MM.1S (cell line): ENCODE measurements at regions not wholly inside any gene's neighbourhood (a gene's known extent, or its start where the extent isn't known, plus 50 kb on each side); places are given as distances from the start of the nearest gene placed in this dataset.

Experiments
- DNase-seq: peaks from one replicate; pipeline ENCODE4 v3.0.0-alpha.2; 2015
- H2AFZ ChIP-seq: fragments of 300-600 bp; sonication (generic); 2 replicates; pipeline ENCODE4 v1.6.0; 2016; ENCODE audit warnings: antibody characterized with exemption, low read length
- H3F3A ChIP-seq: fragments of 300-600 bp; sonication (generic); 2 replicates; pipeline ENCODE4 v1.6.1; 2016; ENCODE audit warnings: mild to moderate bottlenecking, antibody characterized with exemption, low read length, moderate library complexity, mixed read lengths; ENCODE audit not compliant: insufficient read depth
- H3K27ac ChIP-seq: fragments of 300-600 bp; sonication (generic); 2 replicates; pipeline ENCODE4 v1.5.1; 2016; ENCODE audit warnings: mild to moderate bottlenecking, low read length
- H3K27me3 ChIP-seq: fragments of 300-600 bp; sonication (generic); replicated peaks from 2 replicates; pipeline ENCODE4 v1.6.0; 2016; ENCODE audit warnings: low read length; ENCODE audit not compliant: insufficient read depth
- H3K36me3 ChIP-seq: fragments of 300-600 bp; sonication (generic); replicated peaks from 2 replicates; pipeline ENCODE4 v1.6.1; 2016; ENCODE audit warnings: mild to moderate bottlenecking, low read length, mixed read lengths; ENCODE audit not compliant: insufficient read depth
- H3K4me1 ChIP-seq: fragments of 300-600 bp; sonication (generic); 2 replicates; pipeline ENCODE4 v1.6.1; 2016; ENCODE audit warnings: low read length, mixed read lengths
- H3K4me2 ChIP-seq: fragments of 300-600 bp; sonication (generic); 2 replicates; pipeline ENCODE4 v1.6.0; 2016; ENCODE audit warnings: low read depth, low read length
- H3K4me3 ChIP-seq: fragments of 300-600 bp; sonication (generic); 2 replicates; pipeline ENCODE4 v1.5.1; 2016; ENCODE audit warnings: low read length, mixed read lengths
- H3K79me2 ChIP-seq: fragments of 300-600 bp; sonication (generic); 2 replicates; pipeline ENCODE4 v1.6.1; 2016; ENCODE audit warnings: mixed run types, low read length, mixed read lengths
- H3K9ac ChIP-seq: fragments of 300-600 bp; sonication (generic); 2 replicates; pipeline ENCODE4 v1.6.1; 2016; ENCODE audit warnings: low read length, mixed read lengths
- H3K9me2 ChIP-seq: fragments of 300-600 bp; sonication (generic); replicated peaks from 2 replicates; pipeline ENCODE4 v1.6.1; 2016; ENCODE audit warnings: mild to moderate bottlenecking, low read length, mixed read lengths; ENCODE audit not compliant: insufficient read depth
- H3K9me3 ChIP-seq: fragments of 300-600 bp; sonication (generic); replicated peaks from 2 replicates; pipeline ENCODE4 v1.6.1; 2016; ENCODE audit warnings: mild to moderate bottlenecking, low read length, mixed read lengths; ENCODE audit not compliant: insufficient read depth
- H4K20me1 ChIP-seq: fragments of 300-600 bp; sonication (generic); 2 replicates; pipeline ENCODE4 v1.6.1; 2016; ENCODE audit warnings: mild to moderate bottlenecking, low read length, moderate library complexity, mixed read lengths; ENCODE audit not compliant: insufficient read depth
- CTCF ChIP-seq: fragments of 300-600 bp; sonication (generic); IDR thresholded peaks from 2 replicates; pipeline ENCODE4 v1.5.1; 2016; ENCODE audit warnings: antibody characterized with exemption, low read length, mixed read lengths
- EZH2 ChIP-seq: fragments of 300-600 bp; sonication (generic); optimal IDR thresholded peaks from 2 replicates; pipeline ENCODE3; 2017; ENCODE audit warnings: low read depth, mild to moderate bottlenecking, antibody characterized with exemption, low read length, mixed read lengths
- EZH2phosphoT487 ChIP-seq: fragments of 300-600 bp; sonication (generic); IDR thresholded peaks from 2 replicates; pipeline ENCODE4 v1.6.1; 2018; ENCODE audit warnings: antibody characterized with exemption, low read length

GRCh38 chr3:40751666-40752065 is 226.9 kb downstream of the ZNF621 start:
- Histone ChIP-seq H3K4me1 (no peaks in the 10 kb centered on the region), H3K9me3 (no peaks in the 10 kb centered on the region), H3K4me2 (no peak overlapping the region), H3K9ac (no peak overlapping the region), H3F3A (no peaks in the 10 kb centered on the region), H3K36me3 (no peaks in the 10 kb centered on the region), H3K9me2 (no peaks in the 10 kb centered on the region), H3K27me3 (no peaks in the 10 kb centered on the region), H3K4me3 (no peak overlapping the region), H3K79me2 (no peaks in the 10 kb centered on the region), H3K27ac (no peak overlapping the region), H4K20me1 (no peaks in the 10 kb centered on the region), H2AFZ (no peak overlapping the region)
- TF ChIP-seq EZH2phosphoT487 (no peak), CTCF (no peak), EZH2 (no peak)
- no peak for DNase-seq

- Histone ChIP-seq H3K27me3 (no peaks in the 10 kb centered on the region), H3K27ac (no peak overlapping the region), H3K4me3 (no peak overlapping the region), H3K4me1 (no peaks in the 10 kb centered on the region), H3K4me2 (no peak overlapping the region), H3K9me3 (no peaks in the 10 kb centered on the region), H3K79me2 (no peaks in the 10 kb centered on the region), H3F3A (no peaks in the 10 kb centered on the region), H4K20me1 (no peaks in the 10 kb centered on the region), H3K9ac (no peak overlapping the region), H3K36me3 (no peaks in the 10 kb centered on the region), H3K9me2 (no peaks in the 10 kb centered on the region), H2AFZ (no peak overlapping the region)
- no peak for TF ChIP-seq EZH2phosphoT487
- DNase-seq = no peak
Measured at GRCh38 chr3:40752492-40752891, 227.7 kb downstream of the ZNF621 start.

- H3K27me3 ChIP-seq = no peaks in the 10 kb centered on the region
- no peak overlapping the region for H3K4me2 ChIP-seq
- no peaks in the 10 kb centered on the region for H3K4me1 ChIP-seq
- H2AFZ ChIP-seq = no peak overlapping the region
- no peaks in the 10 kb centered on the region for H3K79me2 ChIP-seq
- DNase-seq = no peak
- H3K9me2 ChIP-seq = no peaks in the 10 kb centered on the region
- H3F3A ChIP-seq = no peaks in the 10 kb centered on the region
- H3K27ac ChIP-seq = no peak overlapping the region
- no peaks in the 10 kb centered on the region for H3K9me3 ChIP-seq
- TF ChIP-seq EZH2 = no peak
- TF ChIP-seq CTCF = no peak
- no peak for TF ChIP-seq EZH2phosphoT487
- no peak overlapping the region for H3K9ac ChIP-seq
- H4K20me1 ChIP-seq = no peaks in the 10 kb centered on the region
- H3K4me3 ChIP-seq = no peak overlapping the region
- H3K36me3 ChIP-seq = no peaks in the 10 kb centered on the region
Measured at GRCh38 chr3:40753291-40753770, 228.6 kb downstream of the ZNF621 start.

- no peak overlapping the region for H3K4me2 ChIP-seq
- no peaks in the 10 kb centered on the region for H4K20me1 ChIP-seq
- no peak overlapping the region for H3K27ac ChIP-seq
- no peaks in the 10 kb centered on the region for H3K9me2 ChIP-seq
- H3K4me1 ChIP-seq = no peaks in the 10 kb centered on the region
- H3K79me2 ChIP-seq = no peaks in the 10 kb centered on the region
- H2AFZ ChIP-seq = no peak overlapping the region
- DNase-seq = no peak
- no peak overlapping the region for H3K4me3 ChIP-seq
- no peaks in the 10 kb centered on the region for H3K27me3 ChIP-seq
- no peaks in the 10 kb centered on the region for H3K9me3 ChIP-seq
- H3F3A ChIP-seq = no peaks in the 10 kb centered on the region
- no peak overlapping the region for H3K9ac ChIP-seq
- H3K36me3 ChIP-seq = no peaks in the 10 kb centered on the region
- TF ChIP-seq CTCF = no peak
- no peak for TF ChIP-seq EZH2phosphoT487
- no peak for TF ChIP-seq EZH2
Measured at GRCh38 chr3:40753951-40754350, 229.2 kb downstream of the ZNF621 start.
